Ovary (tissue), 7 donors: ENCODE measurements at regions not wholly inside any gene's neighbourhood (a gene's known extent, or its start where the extent isn't known, plus 50 kb on each side); places are given as distances from the start of the nearest gene placed in this dataset.
"Not testable (repeated sequence)": the region's sequence is repeated elsewhere in the genome, so short reads cannot be mapped to it uniquely, and the experiment has no call there.

ENCODE experiments used
- DNase-seq, 5 donors: peaks; one replicate each; pipeline ENCODE4 v3.0.0-alpha.2; 2019 to 2020
- H3K27ac ChIP-seq, 2 donors: fragments of 200-600 bp; one replicate each; pipeline versions ENCODE4 v1.5.1 to v1.8.0; 2019 to 2022
- H3K27me3 ChIP-seq: fragments of 200-600 bp; one replicate; pipeline ENCODE4 v1.8.0; 2022
- H3K36me3 ChIP-seq: fragments of 200-600 bp; sonication (generic); one replicate; pipeline ENCODE4 v1.5.1; 2019
- H3K4me1 ChIP-seq: one replicate; pipeline ENCODE4 v1.8.1; 2013; ENCODE audit warnings: mild to moderate bottlenecking, moderate library complexity; ENCODE audit not compliant: insufficient read depth
- H3K4me3 ChIP-seq: fragments of 200-600 bp; sonication (generic); one replicate; pipeline ENCODE4 v1.5.1; 2017
- H3K9me3 ChIP-seq, 2 donors: fragments of 200-600 bp in 1 of 2; sonication (generic) in 1 of 2; one replicate each; pipeline versions ENCODE4 v1.5.1 to v1.8.1; 2013 to 2019; ENCODE audit warnings: mild to moderate bottlenecking in 1 of 2, moderate library complexity in 1 of 2
- EP300 ChIP-seq: sonication (generic); formaldehyde crosslinking; IDR thresholded peaks from one replicate; pipeline ENCODE4 v1.6.1; 2017; ENCODE audit warnings: antibody characterized with exemption
- POLR2A ChIP-seq: fragments of 450-650 bp; IDR thresholded peaks from one replicate; pipeline ENCODE4 v1.6.1; 2017; ENCODE audit warnings: antibody characterized with exemption, mild to moderate bottlenecking, moderate library complexity
- WGBS, 3 donors: extraction: QIAGEN DNeasy Blood & Tissue Kit in 1 of 3; methylation state at CpG; one replicate each; pipeline versions ENCODE4 v1.1.5 to v1.1.7; 2013 to 2017; 5-methylcytosine and 5-hydroxymethylcytosine counted together
- intact Hi-C, 4 donors: fragments of 100-400 bp; cut with DNase I; formaldehyde crosslinking; loops; one replicate each; pipeline versions ENCODE4 v1.11.0 to v1.15.1; 2022 to 2023
- TF ChIP-seq, protein P1 (sequence below), 3 donors: fragments of 450-650 bp in 2 of 3; fragments of 200-600 bp in 1 of 3; IDR thresholded peaks; one replicate each; pipeline versions ENCODE4 v1.5.1 to v1.8.0; 2016 to 2022; ENCODE audit warnings: antibody characterized with exemption in 3 of 3, mild to moderate bottlenecking in 1 of 3
- donor health status: DM: no; HTN: no; CAD: no; lungs with moderate emphysema.
- donor health status: DM: no; HTN: no; CAD: no.
- donor health status: Bipolar disorder and iron deficiency.
- donor health status: DM: no; HTN: no; CAD: no.
- donor health status: DM: yes; HTN: yes; CAD: no.

GRCh38 chr6:1474205-1474604, 84.8 kb downstream of the FOXF2 start:
- no peak for DNase-seq
- no peaks in the 10 kb centered on the region for H3K4me1 ChIP-seq
- no peak for TF ChIP-seq POLR2A
- TF ChIP-seq, protein P1, sequence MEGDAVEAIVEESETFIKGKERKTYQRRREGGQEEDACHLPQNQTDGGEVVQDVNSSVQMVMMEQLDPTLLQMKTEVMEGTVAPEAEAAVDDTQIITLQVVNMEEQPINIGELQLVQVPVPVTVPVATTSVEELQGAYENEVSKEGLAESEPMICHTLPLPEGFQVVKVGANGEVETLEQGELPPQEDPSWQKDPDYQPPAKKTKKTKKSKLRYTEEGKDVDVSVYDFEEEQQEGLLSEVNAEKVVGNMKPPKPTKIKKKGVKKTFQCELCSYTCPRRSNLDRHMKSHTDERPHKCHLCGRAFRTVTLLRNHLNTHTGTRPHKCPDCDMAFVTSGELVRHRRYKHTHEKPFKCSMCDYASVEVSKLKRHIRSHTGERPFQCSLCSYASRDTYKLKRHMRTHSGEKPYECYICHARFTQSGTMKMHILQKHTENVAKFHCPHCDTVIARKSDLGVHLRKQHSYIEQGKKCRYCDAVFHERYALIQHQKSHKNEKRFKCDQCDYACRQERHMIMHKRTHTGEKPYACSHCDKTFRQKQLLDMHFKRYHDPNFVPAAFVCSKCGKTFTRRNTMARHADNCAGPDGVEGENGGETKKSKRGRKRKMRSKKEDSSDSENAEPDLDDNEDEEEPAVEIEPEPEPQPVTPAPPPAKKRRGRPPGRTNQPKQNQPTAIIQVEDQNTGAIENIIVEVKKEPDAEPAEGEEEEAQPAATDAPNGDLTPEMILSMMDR (IDR thresholded peaks at IDR 0.05): no peak
- no peak for TF ChIP-seq EP300
- no peaks in the 10 kb centered on the region for H3K27me3 ChIP-seq
- 86 to 95% (median 92%) methylated on average over 4 of the region's 4 CpGs for WGBS, 3 donors
- no peak overlapping the region for H3K27ac ChIP-seq
- H3K36me3 ChIP-seq: no peaks in the 10 kb centered on the region
- no peaks in the 10 kb centered on the region for H3K9me3 ChIP-seq
- intact Hi-C loops: no loop called here
- H3K4me3 ChIP-seq: no peak overlapping the region

- Histone ChIP-seq H3K4me1 (no peaks in the 10 kb centered on the region), H3K9me3 (no peaks in the 10 kb centered on the region), H3K36me3 (no peaks in the 10 kb centered on the region), H3K4me3 (no peak overlapping the region), H3K27ac (no peak overlapping the region), H3K27me3 (no peaks in the 10 kb centered on the region)
- intact Hi-C loops: no loop called here
- TF ChIP-seq POLR2A (no peak), EP300 (no peak)
- TF ChIP-seq, protein P1 (IDR thresholded peaks at IDR 0.05): no peak
- no peak for DNase-seq
- 85 to 87% (median 86%) methylated on average over 1 of the region's 1 CpG for WGBS, 3 donors
Observed at GRCh38 chr6:1475174-1475573, 85.8 kb downstream of the FOXF2 start.

- Histone ChIP-seq H3K4me1 (no peaks in the 10 kb centered on the region), H3K9me3 (no peaks in the 10 kb centered on the region), H3K27ac (no peak overlapping the region), H3K4me3 (no peak overlapping the region), H3K27me3 (no peaks in the 10 kb centered on the region), H3K36me3 (no peaks in the 10 kb centered on the region)
- WGBS, 3 donors: 54 to 63% (median 59%) methylated on average over 11 of the region's 11 CpGs
- DNase-seq: no peak
- TF ChIP-seq, protein P1 (IDR thresholded peaks at IDR 0.05): no peak
- no peak for TF ChIP-seq EP300
- no peak for TF ChIP-seq POLR2A
- intact Hi-C loops: no loop called here
Observed at GRCh38 chr6:1477432-1478090, 88.2 kb downstream of the FOXF2 start.

GRCh38 chr6:1478163-1478826, 88.9 kb downstream of the FOXF2 start:
- H3K27me3 ChIP-seq, DNase-seq, H3K9me3 ChIP-seq, H3K4me1 ChIP-seq, intact Hi-C loops, H3K27ac ChIP-seq, H3K36me3 ChIP-seq, H3K4me3 ChIP-seq: not testable (repeated sequence)
- WGBS, 3 donors: 73 to 79% (median 77%) methylated on average over 4 of the region's 4 CpGs

- Histone ChIP-seq H3K4me1 (no peaks in the 10 kb centered on the region), H3K4me3 (no peak overlapping the region), H3K36me3 (no peaks in the 10 kb centered on the region), H3K27me3 (no peaks in the 10 kb centered on the region), H3K9me3 (no peaks in the 10 kb centered on the region), H3K27ac (no peak overlapping the region)
- intact Hi-C loops: no loop called here
- WGBS, 3 donors: 13 to 29% (median 20%) methylated on average over 2 of the region's 2 CpGs
- TF ChIP-seq EP300: no peak
- TF ChIP-seq, protein P1 (IDR thresholded peaks at IDR 0.05): peak in 1 of 3 donors; percentile 7
- DNase-seq: peak in 1 of 5 donors; percentile 17
Observed at GRCh38 chr6:1479095-1479494, 89.7 kb downstream of the FOXF2 start.
